Body of pancreas (tissue), 4 donors: ENCODE measurements at regions not wholly inside any gene's neighbourhood (a gene's known extent, or its start where the extent isn't known, plus 50 kb on each side); places are given as distances from the start of the nearest gene placed in this dataset.

Experiments
- POLR2A ChIP-seq, 3 donors: fragments of 450-650 bp; IDR thresholded peaks; one replicate each; pipeline ENCODE4 v1.6.1; 2016; ENCODE audit warnings: antibody characterized with exemption in 3 of 3, mild to moderate bottlenecking in 2 of 3
- TF ChIP-seq, protein P1 (sequence below), 7 experiments: fragments of 450-650 bp in 4 of 7; fragments of 200-600 bp in 3 of 7; sonication (generic) in 3 of 7; IDR thresholded peaks; one replicate each; pipeline ENCODE4 v1.5.1; 2016 to 2019; ENCODE audit warnings: antibody characterized with exemption in 7 of 7

DNA sequence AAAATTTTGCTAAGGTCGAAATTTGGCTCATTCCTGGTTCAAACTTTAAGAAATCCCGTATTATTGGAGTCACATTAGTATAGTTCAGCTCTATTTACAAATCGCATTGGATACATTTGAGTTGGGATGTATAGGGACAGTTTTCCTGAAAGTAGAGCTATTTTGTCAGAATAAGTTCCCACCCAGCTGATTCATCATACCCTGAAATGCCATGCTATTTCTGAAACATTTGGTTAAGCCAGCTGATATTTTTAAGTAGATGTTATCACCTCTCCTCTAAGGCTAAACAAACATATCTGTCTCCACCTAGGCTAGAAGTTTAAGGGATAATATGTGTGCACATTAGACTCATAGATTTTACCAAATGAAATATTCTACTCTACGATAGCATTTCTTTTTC is 226.2 kb upstream of the ARGLU1 start:
- TF ChIP-seq, protein P1, sequence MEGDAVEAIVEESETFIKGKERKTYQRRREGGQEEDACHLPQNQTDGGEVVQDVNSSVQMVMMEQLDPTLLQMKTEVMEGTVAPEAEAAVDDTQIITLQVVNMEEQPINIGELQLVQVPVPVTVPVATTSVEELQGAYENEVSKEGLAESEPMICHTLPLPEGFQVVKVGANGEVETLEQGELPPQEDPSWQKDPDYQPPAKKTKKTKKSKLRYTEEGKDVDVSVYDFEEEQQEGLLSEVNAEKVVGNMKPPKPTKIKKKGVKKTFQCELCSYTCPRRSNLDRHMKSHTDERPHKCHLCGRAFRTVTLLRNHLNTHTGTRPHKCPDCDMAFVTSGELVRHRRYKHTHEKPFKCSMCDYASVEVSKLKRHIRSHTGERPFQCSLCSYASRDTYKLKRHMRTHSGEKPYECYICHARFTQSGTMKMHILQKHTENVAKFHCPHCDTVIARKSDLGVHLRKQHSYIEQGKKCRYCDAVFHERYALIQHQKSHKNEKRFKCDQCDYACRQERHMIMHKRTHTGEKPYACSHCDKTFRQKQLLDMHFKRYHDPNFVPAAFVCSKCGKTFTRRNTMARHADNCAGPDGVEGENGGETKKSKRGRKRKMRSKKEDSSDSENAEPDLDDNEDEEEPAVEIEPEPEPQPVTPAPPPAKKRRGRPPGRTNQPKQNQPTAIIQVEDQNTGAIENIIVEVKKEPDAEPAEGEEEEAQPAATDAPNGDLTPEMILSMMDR (IDR thresholded peaks at IDR 0.05): no peak
- no peak for TF ChIP-seq POLR2A (IDR thresholded peaks at IDR 0.05)
